ENCODE measurements at regions not wholly inside any gene's neighbourhood (a gene's known extent, or its start where the extent isn't known, plus 50 kb on each side); places are given as distances from the start of the nearest gene placed in this dataset.
"Not testable (repeated sequence)": the region's sequence is repeated elsewhere in the genome, so short reads cannot be mapped to it uniquely, and the experiment has no call there.

DNA sequence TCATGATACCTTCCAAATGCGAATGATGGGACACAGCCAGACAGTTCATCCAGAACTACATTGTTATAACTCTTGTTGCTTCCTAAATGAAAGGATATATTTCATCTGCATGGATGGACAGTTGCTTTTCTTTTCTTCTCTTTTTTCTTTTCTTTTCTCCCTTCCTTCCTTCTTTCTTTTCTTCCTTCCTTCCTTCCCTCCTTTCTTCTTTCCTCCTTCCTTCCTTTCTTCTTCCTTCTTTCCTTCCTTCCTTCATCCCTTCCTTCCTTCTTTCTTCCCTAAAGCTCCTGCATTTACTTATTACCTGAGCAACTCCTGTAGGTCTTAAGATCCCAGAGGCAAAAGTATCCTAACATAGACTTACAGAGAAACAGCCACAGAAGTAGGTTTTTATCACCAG lies 221.6 kb downstream of the DUSP10 start:
- H3K4me3 ChIP-seq (ENCODE audit: low read length): no peak overlapping the region
- H3K9me3 ChIP-seq (ENCODE audit: insufficient read depth, low read depth, low read length): no peaks in the 10 kb centered on the region
- WGBS: 100% methylated on average over 1 of the region's 1 CpG
- H3K36me3 ChIP-seq (ENCODE audit: insufficient read depth, low read length): no peaks in the 10 kb centered on the region
- no peak overlapping the region for H3K27ac ChIP-seq (ENCODE audit: low read depth, low read length)
- H3K4me1 ChIP-seq (ENCODE audit: insufficient read depth, low read length): no peaks in the 10 kb centered on the region
- no peak overlapping the region for H3K9ac ChIP-seq (ENCODE audit: low read depth, low read length)
- H3K27me3 ChIP-seq (ENCODE audit: insufficient read depth, low read length): no peaks in the 10 kb centered on the region

DNA sequence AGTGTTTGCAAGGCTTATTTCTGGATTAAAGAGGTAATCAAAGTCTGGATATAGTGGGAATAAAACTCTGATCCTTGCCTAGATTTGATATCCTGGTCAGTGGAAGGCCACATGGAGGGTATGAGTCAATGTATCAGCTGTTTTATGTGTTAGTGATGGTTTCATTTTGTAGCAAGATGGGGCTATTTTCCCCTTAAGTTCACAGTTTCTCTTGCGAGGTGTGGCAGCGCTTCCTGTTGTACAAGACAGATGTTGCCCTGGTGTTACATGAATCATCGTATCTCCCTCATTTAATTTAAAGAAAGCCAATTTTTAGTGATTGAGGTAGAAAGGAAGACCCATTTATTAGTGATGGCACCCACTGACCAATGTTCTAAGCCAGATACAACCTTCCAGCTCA lies 220.2 kb downstream of the DUSP10 start:
- H3K27me3 ChIP-seq (ENCODE audit: insufficient read depth, low read length): no peaks in the 10 kb centered on the region
- H3K4me1 ChIP-seq (ENCODE audit: insufficient read depth, low read length): no peaks in the 10 kb centered on the region
- no peak overlapping the region for H3K27ac ChIP-seq (ENCODE audit: low read depth, low read length)
- no peak overlapping the region for H3K9ac ChIP-seq (ENCODE audit: low read depth, low read length)
- H3K36me3 ChIP-seq (ENCODE audit: insufficient read depth, low read length): no peaks in the 10 kb centered on the region
- 100% methylated on average over 2 of the region's 3 CpGs for WGBS
- no peak overlapping the region for H3K4me3 ChIP-seq (ENCODE audit: low read length)
- H3K9me3 ChIP-seq (ENCODE audit: insufficient read depth, low read depth, low read length): no peaks in the 10 kb centered on the region

DNA sequence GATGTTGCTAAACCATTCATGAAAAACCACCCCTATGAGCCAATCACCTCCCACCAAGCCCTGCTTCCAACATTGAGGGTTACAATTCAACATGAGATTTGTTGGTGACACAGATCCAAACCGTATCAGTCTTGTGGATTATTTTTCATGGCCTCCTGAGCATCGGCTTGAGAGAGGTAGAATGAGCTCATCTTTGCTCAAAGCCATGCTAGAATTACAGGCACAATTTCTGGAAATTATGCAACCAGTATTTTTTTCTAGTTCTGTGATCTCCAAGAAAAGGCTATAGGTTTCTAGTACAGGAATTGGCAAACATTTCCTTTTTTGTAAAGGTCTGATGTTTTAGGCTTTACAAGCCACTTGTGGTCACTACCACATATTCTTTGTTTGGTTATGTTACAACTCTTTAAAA lies 219.4 kb downstream of the DUSP10 start:
- H3K4me1 ChIP-seq (ENCODE audit: insufficient read depth, low read length): no peaks in the 10 kb centered on the region
- H3K9me3 ChIP-seq (ENCODE audit: insufficient read depth, low read depth, low read length): no peaks in the 10 kb centered on the region
- no peaks in the 10 kb centered on the region for H3K27me3 ChIP-seq (ENCODE audit: insufficient read depth, low read length)
- no peak overlapping the region for H3K9ac ChIP-seq (ENCODE audit: low read depth, low read length)
- no peaks in the 10 kb centered on the region for H3K36me3 ChIP-seq (ENCODE audit: insufficient read depth, low read length)
- H3K27ac ChIP-seq (ENCODE audit: low read depth, low read length): no peak overlapping the region
- 93% methylated on average over 2 of the region's 2 CpGs for WGBS
- H3K4me3 ChIP-seq (ENCODE audit: low read length): no peak overlapping the region

DNA sequence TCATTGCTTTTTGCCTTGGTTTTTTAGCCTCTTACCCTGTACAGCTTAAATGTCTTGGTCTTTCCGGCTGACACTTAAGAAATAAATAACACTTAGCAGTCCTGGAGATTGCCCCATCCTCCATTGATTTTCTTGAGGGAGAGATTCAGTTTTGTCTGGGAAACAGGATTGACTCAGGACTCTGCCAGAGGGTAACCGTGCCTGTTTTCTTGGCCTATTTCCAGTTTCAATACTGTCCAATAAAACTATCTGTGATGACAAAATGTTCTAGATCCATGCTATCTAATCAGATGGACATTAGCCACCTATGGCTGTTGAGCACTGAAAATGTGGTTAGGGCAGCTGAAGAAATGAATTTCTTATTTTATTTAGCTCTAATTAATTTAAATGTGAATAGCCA lies 216.1 kb downstream of the DUSP10 start:
- Histone ChIP-seq H3K4me3 (ENCODE audit: low read length) (no peak overlapping the region), H3K4me1 (ENCODE audit: insufficient read depth, low read length) (no peaks in the 10 kb centered on the region), H3K36me3 (ENCODE audit: insufficient read depth, low read length) (no peaks in the 10 kb centered on the region), H3K27me3 (ENCODE audit: insufficient read depth, low read length) (no peaks in the 10 kb centered on the region), H3K9me3 (ENCODE audit: insufficient read depth, low read depth, low read length) (no peaks in the 10 kb centered on the region), H3K9ac (ENCODE audit: low read depth, low read length) (no peak overlapping the region), H3K27ac (ENCODE audit: low read depth, low read length) (no peak overlapping the region)
- 90% methylated on average over 2 of the region's 2 CpGs for WGBS

GRCh38 chr1:221527302-221527701 lies 214.6 kb downstream of the DUSP10 start:
- Histone ChIP-seq H3K9me3 (ENCODE audit: insufficient read depth, low read depth, low read length) (no peaks in the 10 kb centered on the region), H3K9ac (ENCODE audit: low read depth, low read length) (no peak overlapping the region), H3K4me3 (ENCODE audit: low read length) (no peak overlapping the region), H3K27me3 (ENCODE audit: insufficient read depth, low read length) (no peaks in the 10 kb centered on the region), H3K36me3 (ENCODE audit: insufficient read depth, low read length) (no peaks in the 10 kb centered on the region), H3K27ac (ENCODE audit: low read depth, low read length) (no peak overlapping the region), H3K4me1 (ENCODE audit: insufficient read depth, low read length) (no peaks in the 10 kb centered on the region)
- WGBS: 78% methylated on average over 3 of the region's 3 CpGs

DNA sequence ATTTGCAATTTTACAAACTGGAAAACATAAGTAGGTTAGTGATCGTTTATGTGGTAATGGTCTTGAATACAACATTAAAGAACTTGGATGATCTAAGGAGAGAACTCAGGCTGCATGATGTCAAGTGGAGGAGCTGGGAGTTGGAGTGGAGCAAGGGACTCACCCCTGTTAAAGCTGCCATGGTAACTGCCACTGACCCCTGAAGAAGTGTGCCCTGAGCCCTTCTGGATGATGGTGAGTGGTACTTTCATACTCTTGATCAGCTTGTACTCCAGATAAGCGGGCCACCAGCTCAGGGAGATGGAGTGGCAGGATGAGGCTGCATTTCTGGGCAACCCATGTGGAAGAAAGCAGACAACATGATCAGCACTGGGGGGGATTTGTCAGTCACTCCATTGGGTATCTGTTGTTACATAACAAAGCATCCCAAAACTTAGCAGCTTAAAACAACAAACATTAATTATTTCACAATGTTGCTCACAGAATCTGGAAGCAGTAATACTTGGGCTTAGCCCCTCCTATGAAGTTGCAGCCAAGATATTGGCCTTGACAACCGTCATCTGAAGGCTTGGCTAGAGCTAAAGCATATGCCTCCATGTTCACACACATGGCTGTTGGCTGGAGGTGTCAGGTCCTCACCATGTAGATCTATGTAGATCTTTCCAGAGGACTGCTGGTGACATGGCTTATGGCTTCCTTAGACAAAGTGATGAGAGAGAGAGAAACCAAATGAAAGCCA lies 213.8 kb downstream of the DUSP10 start:
- WGBS: 97% methylated on average over 3 of the region's 3 CpGs

GRCh38 chr1:221530159-221530558 lies 211.7 kb downstream of the DUSP10 start:
- 100% methylated on average over 1 of the region's 1 CpG for WGBS
- H3K36me3 ChIP-seq (ENCODE audit: insufficient read depth, low read length); H3K4me3 ChIP-seq (ENCODE audit: low read length); H3K9me3 ChIP-seq (ENCODE audit: insufficient read depth, low read depth, low read length); H3K9ac ChIP-seq (ENCODE audit: low read depth, low read length); H3K27ac ChIP-seq (ENCODE audit: low read depth, low read length); H3K27me3 ChIP-seq (ENCODE audit: insufficient read depth, low read length); H3K4me1 ChIP-seq (ENCODE audit: insufficient read depth, low read length): not testable (repeated sequence)

More for the DNA sequence above, 213.8 kb downstream of the DUSP10 start:
- Histone ChIP-seq H3K4me1 (ENCODE audit: insufficient read depth, low read length) (no peaks in the 10 kb centered on the region), H3K4me3 (ENCODE audit: low read length) (no peak overlapping the region), H3K27me3 (ENCODE audit: insufficient read depth, low read length) (no peaks in the 10 kb centered on the region), H3K27ac (ENCODE audit: low read depth, low read length) (no peak overlapping the region), H3K36me3 (ENCODE audit: insufficient read depth, low read length) (no peaks in the 10 kb centered on the region), H3K9ac (ENCODE audit: low read depth, low read length) (no peak overlapping the region), H3K9me3 (ENCODE audit: insufficient read depth, low read depth, low read length) (no peaks in the 10 kb centered on the region)

DNA sequence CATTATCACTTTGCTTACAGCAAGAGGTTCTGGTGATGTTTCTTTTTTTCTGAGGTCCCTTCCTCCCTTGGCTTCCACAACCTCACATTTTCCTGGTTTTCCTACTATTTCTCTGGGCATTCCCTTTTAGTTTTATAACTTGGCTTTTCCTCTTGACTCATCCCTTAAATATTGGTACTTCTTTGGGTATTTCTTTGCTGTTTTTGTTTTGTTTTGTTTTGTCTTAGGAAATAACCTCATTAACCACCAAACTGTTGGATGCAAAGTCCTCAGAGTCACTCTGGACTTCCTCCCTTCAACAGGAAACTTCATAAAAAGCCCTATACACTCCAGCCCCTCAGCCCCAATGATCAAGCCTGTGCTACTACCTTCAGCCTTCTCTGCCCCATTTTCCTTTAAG lies 211.1 kb downstream of the DUSP10 start:
- Histone ChIP-seq H3K4me3 (ENCODE audit: low read length) (no peak overlapping the region), H3K9me3 (ENCODE audit: insufficient read depth, low read depth, low read length) (no peaks in the 10 kb centered on the region), H3K36me3 (ENCODE audit: insufficient read depth, low read length) (no peaks in the 10 kb centered on the region), H3K27ac (ENCODE audit: low read depth, low read length) (no peak overlapping the region), H3K4me1 (ENCODE audit: insufficient read depth, low read length) (no peaks in the 10 kb centered on the region), H3K27me3 (ENCODE audit: insufficient read depth, low read length) (no peaks in the 10 kb centered on the region), H3K9ac (ENCODE audit: low read depth, low read length) (no peak overlapping the region)

- Histone ChIP-seq H3K27ac (ENCODE audit: low read depth, low read length) (no peak overlapping the region), H3K4me3 (ENCODE audit: low read length) (no peak overlapping the region), H3K36me3 (ENCODE audit: insufficient read depth, low read length) (no peaks in the 10 kb centered on the region), H3K27me3 (ENCODE audit: insufficient read depth, low read length) (no peaks in the 10 kb centered on the region), H3K9me3 (ENCODE audit: insufficient read depth, low read depth, low read length) (no peaks in the 10 kb centered on the region), H3K4me1 (ENCODE audit: insufficient read depth, low read length) (no peaks in the 10 kb centered on the region), H3K9ac (ENCODE audit: low read depth, low read length) (no peak overlapping the region)
- 96% methylated on average over 3 of the region's 5 CpGs for WGBS
Measured at GRCh38 chr1:221532071-221532773, 209.7 kb downstream of the DUSP10 start.

GRCh38 chr1:221541296-221541695 lies 200.6 kb downstream of the DUSP10 start:
- H3K27ac ChIP-seq (ENCODE audit: low read depth, low read length): no peak overlapping the region
- no peaks in the 10 kb centered on the region for H3K9me3 ChIP-seq (ENCODE audit: insufficient read depth, low read depth, low read length)
- H3K4me3 ChIP-seq (ENCODE audit: low read length): no peak overlapping the region
- no peak overlapping the region for H3K9ac ChIP-seq (ENCODE audit: low read depth, low read length)
- no peaks in the 10 kb centered on the region for H3K36me3 ChIP-seq (ENCODE audit: insufficient read depth, low read length)
- no peaks in the 10 kb centered on the region for H3K27me3 ChIP-seq (ENCODE audit: insufficient read depth, low read length)
- WGBS: 96% methylated on average over 5 of the region's 5 CpGs
- H3K4me1 ChIP-seq (ENCODE audit: insufficient read depth, low read length): peaks cover 11% of the 10 kb centered on the region; the same call in 1 of the 2 replicates

- H3K27ac ChIP-seq (ENCODE audit: low read depth, low read length): no peak overlapping the region
- WGBS: 75% methylated on average over 3 of the region's 4 CpGs
- H3K36me3 ChIP-seq (ENCODE audit: insufficient read depth, low read length): no peaks in the 10 kb centered on the region
- H3K4me3 ChIP-seq (ENCODE audit: low read length): no peak overlapping the region
- no peak overlapping the region for H3K9ac ChIP-seq (ENCODE audit: low read depth, low read length)
- no peaks in the 10 kb centered on the region for H3K27me3 ChIP-seq (ENCODE audit: insufficient read depth, low read length)
- H3K4me1 ChIP-seq (ENCODE audit: insufficient read depth, low read length): peaks cover 11% of the 10 kb centered on the region; the same call in 1 of the 2 replicates
- H3K9me3 ChIP-seq (ENCODE audit: insufficient read depth, low read depth, low read length): no peaks in the 10 kb centered on the region
Measured at GRCh38 chr1:221543529-221544120, 198.3 kb downstream of the DUSP10 start.

Data from HUES64 (cell line).